Kidney (tissue), 13 donors: ENCODE measurements at regions not wholly inside any gene's neighbourhood (a gene's known extent, or its start where the extent isn't known, plus 50 kb on each side); places are given as distances from the start of the nearest gene placed in this dataset.

Experiments used
- DNase-seq, 5 donors: peaks; one replicate each; pipeline ENCODE4 v3.0.0-alpha.2; 2013 to 2020
- FAIRE-seq: peaks from 2 replicates; lab custom pipeline; 2012; peaks lifted over from hg19 to GRCh38; lab: Jason Lieb, UNC
- H3K27ac ChIP-seq, 2 donors: one replicate each; pipeline ENCODE4 v1.7.0; 2013; ENCODE audit warnings: low read depth in 2 of 2, low read length in 2 of 2, inconsistent platforms in 1 of 2
- H3K27me3 ChIP-seq: one replicate; pipeline ENCODE4 v1.7.1; 2013; ENCODE audit warnings: low read length, inconsistent platforms; ENCODE audit not compliant: control insufficient read depth, insufficient read depth
- H3K36me3 ChIP-seq, 3 donors: one replicate each; pipeline versions ENCODE4 v1.7.0 to v1.7.1; 2013; ENCODE audit warnings: low read length in 3 of 3, control low read depth in 1 of 3, inconsistent platforms in 1 of 3; ENCODE audit not compliant: insufficient read depth in 3 of 3, control insufficient read depth in 2 of 3
- H3K4me1 ChIP-seq, 3 donors: one replicate each; pipeline versions ENCODE4 v1.7.0 to v1.7.1; 2013; ENCODE audit warnings: low read length in 3 of 3, inconsistent platforms in 1 of 3, low read depth in 1 of 3; ENCODE audit not compliant: control insufficient read depth in 2 of 3, insufficient read depth in 2 of 3
- H3K4me3 ChIP-seq, 3 donors: one replicate each; pipeline versions ENCODE4 v1.7.0 to v1.8.1; 2013; ENCODE audit warnings: low read length in 3 of 3, control low read depth in 1 of 3, inconsistent platforms in 1 of 3
- H3K9ac ChIP-seq, 3 donors: one replicate each; pipeline versions ENCODE4 v1.7.0 to v1.7.1; 2013; ENCODE audit warnings: low read length in 3 of 3, control low read depth in 1 of 3, inconsistent platforms in 1 of 3
- H3K9me3 ChIP-seq, 3 donors: one replicate each; pipeline versions ENCODE4 v1.7.0 to v1.7.1; 2013; ENCODE audit warnings: low read length in 3 of 3, control low read depth in 1 of 3, inconsistent platforms in 1 of 3; ENCODE audit not compliant: control insufficient read depth in 2 of 3, insufficient read depth in 1 of 3
- CTCF ChIP-seq: IDR thresholded peaks from 3 replicates; pipeline ENCODE4 v1.5.1; 2012; ENCODE audit warnings: mild to moderate bottlenecking, moderate library complexity, borderline replicate concordance; ENCODE audit not compliant: insufficient read depth; ENCODE audit errors: extremely low read depth
- intact Hi-C: fragments of 100-400 bp; cut with DNase I; formaldehyde crosslinking; loops from one replicate; pipeline ENCODE4 v1.11.1; 2022
- donor health status: control.
- donor health status: control.
- donor health status: control.
- donor health status: control.
- donor health status: control.
- donor health status: DM: yes; HTN: yes; CAD: no.
- donor health status: Normal renal cell carcinoma (clear cell type).

DNA sequence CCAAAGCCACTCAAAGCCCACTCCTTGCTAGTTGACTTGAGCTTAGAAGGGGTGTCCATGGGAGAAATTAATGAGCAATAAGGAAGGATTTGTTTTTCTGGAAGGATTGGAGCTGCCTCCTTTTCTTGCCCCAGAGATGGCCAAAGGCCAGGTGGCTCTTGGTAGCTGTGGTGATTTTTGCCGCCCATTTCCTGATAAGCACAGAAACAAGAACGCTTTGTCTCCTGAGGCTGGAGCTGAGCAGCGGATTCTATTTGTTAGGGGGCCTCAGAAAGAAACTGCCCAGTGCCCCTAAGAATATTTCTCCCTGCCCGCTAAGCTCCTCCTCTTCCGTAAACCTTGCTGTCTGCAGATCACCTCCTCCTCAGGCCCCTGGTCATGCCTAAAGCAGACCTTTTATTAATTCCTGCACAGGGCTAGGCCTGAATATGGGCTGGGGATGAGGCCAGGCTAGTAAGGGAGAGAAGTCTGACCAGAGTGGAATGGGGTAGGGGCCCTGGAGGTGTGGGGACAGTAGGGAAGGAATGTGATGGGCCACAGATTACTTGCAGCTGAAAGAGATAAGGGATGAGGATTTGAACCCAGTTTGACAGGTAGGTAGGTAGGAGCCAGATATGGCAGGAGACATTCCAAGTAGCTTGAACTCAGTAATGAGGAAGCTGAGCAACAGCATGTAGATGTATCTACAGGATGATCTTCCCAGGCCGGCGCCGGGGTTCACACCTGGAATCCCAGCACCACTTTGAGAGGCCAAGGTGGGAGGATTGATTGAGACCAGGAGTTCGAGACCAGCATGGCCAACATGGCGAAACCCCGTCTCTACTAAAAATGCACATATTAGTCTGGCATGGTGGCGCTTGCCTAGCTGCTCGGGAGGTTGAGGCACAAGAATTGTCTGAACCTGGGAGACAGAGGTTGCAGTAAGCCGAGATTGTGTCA lies 71.2 kb upstream of the NAA20 start:
- DNase-seq (no peak), FAIRE-seq (no peak)
- TF ChIP-seq CTCF: no peak
- H3K4me3 ChIP-seq: no peak overlapping the region
- H3K9ac ChIP-seq: no peak overlapping the region
- peak overlapping the region; percentile 47 to 52 for H3K27ac ChIP-seq
- H3K27me3 ChIP-seq: no peaks in the 10 kb centered on the region
- intact Hi-C loops: no loop called here
- H3K36me3 ChIP-seq: peaks cover 0 to 12% (median 9%) of the 10 kb centered on the region in 3 donors
- no peaks in the 10 kb centered on the region for H3K9me3 ChIP-seq
- H3K4me1 ChIP-seq: peaks cover 0 to 32% (median 9%) of the 10 kb centered on the region in 3 donors

GRCh38 chr20:19947611-19948264 lies 69.4 kb upstream of the NAA20 start:
- Histone ChIP-seq H3K9me3 (no peaks in the 10 kb centered on the region), H3K27ac (peak overlapping the region in 1 of 2 donors; percentile 15), H3K36me3 (peaks cover 0 to 17% (median 4%) of the 10 kb centered on the region in 3 donors), H3K9ac (no peak overlapping the region), H3K27me3 (no peaks in the 10 kb centered on the region), H3K4me3 (no peak overlapping the region), H3K4me1 (peaks cover 0 to 23% (median 9%) of the 10 kb centered on the region in 3 donors)
- no peak for FAIRE-seq
- TF ChIP-seq CTCF: no peak
- no peak for DNase-seq
- intact Hi-C loops: no loop called here

- FAIRE-seq (no peak), DNase-seq (no peak)
- Histone ChIP-seq H3K27me3 (no peaks in the 10 kb centered on the region), H3K9me3 (no peaks in the 10 kb centered on the region), H3K36me3 (peaks cover 0 to 17% (median 4%) of the 10 kb centered on the region in 3 donors), H3K9ac (no peak overlapping the region), H3K27ac (no peak overlapping the region), H3K4me1 (peaks cover 0 to 15% (median 7%) of the 10 kb centered on the region in 3 donors), H3K4me3 (no peak overlapping the region)
- no peak for TF ChIP-seq CTCF
- intact Hi-C loops: no loop called here
These were observed 67.8 kb upstream of the NAA20 start for GRCh38 chr20:19949195-19949867.
